Stimulated activated CD8-positive, alpha-beta memory T cell treated with anti-CD3 and anti-CD28 coated beads, Interleukin-7, amount 100 ng/mL, for 24 hours (primary cell): ENCODE measurements at regions not wholly inside any gene's neighbourhood (a gene's known extent, or its start where the extent isn't known, plus 50 kb on each side); places are given as distances from the start of the nearest gene placed in this dataset.

Experiments used
- DNase-seq: peaks from one replicate; pipeline ENCODE4 v3.0.0-alpha.2; 2020; ENCODE audit warnings: low read depth

GRCh38 chr21:24220446-24220845 is 1386.8 kb downstream of the MRPL39 start:
- DNase-seq: no peak

- DNase-seq: no peak
These were observed 1390.1 kb downstream of the MRPL39 start for GRCh38 chr21:24217151-24217550.

- no peak for DNase-seq
These were observed 1397.2 kb downstream of the MRPL39 start for GRCh38 chr21:24210130-24210529.

- no peak for DNase-seq
These were observed 1398.6 kb downstream of the MRPL39 start for GRCh38 chr21:24208562-24209260.

- no peak for DNase-seq
These were observed 1402.0 kb downstream of the MRPL39 start for GRCh38 chr21:24205319-24205718.

- no peak for DNase-seq
These were observed 1402.6 kb downstream of the MRPL39 start for GRCh38 chr21:24204641-24205040.

- no peak for DNase-seq
These were observed 1407.2 kb downstream of the MRPL39 start for GRCh38 chr21:24200052-24200451.

- DNase-seq: no peak
These were observed 1409.4 kb downstream of the MRPL39 start for GRCh38 chr21:24197923-24198322.

GRCh38 chr21:24197132-24197643 is 1410.1 kb downstream of the MRPL39 start:
- DNase-seq: no peak

- no peak for DNase-seq
These were observed 1418.8 kb downstream of the MRPL39 start for GRCh38 chr21:24188506-24188905.

GRCh38 chr21:24183077-24183476 is 1424.2 kb downstream of the MRPL39 start:
- DNase-seq: no peak

- no peak for DNase-seq
These were observed 1428.2 kb downstream of the MRPL39 start for GRCh38 chr21:24179110-24179509.

- no peak for DNase-seq
These were observed 1432.2 kb downstream of the MRPL39 start for GRCh38 chr21:24175106-24175505.

GRCh38 chr21:24171736-24172135 is 1435.5 kb downstream of the MRPL39 start:
- DNase-seq: no peak

GRCh38 chr21:24163539-24163938 is 1443.7 kb downstream of the MRPL39 start:
- no peak for DNase-seq

GRCh38 chr21:24160528-24160927 is 1446.8 kb downstream of the MRPL39 start:
- no peak for DNase-seq

GRCh38 chr21:24153137-24153536 is 1454.1 kb downstream of the MRPL39 start:
- DNase-seq: no peak

GRCh38 chr21:24150753-24151152 is 1456.5 kb downstream of the MRPL39 start:
- DNase-seq: no peak

- no peak for DNase-seq
These were observed 1458.8 kb downstream of the MRPL39 start for GRCh38 chr21:24148461-24148860.

GRCh38 chr21:24147674-24148073 is 1459.6 kb downstream of the MRPL39 start:
- DNase-seq: no peak

GRCh38 chr21:24131056-24131455 is 1476.2 kb downstream of the MRPL39 start:
- no peak for DNase-seq

- no peak for DNase-seq
These were observed 1479.6 kb downstream of the MRPL39 start for GRCh38 chr21:24127651-24128050.

GRCh38 chr21:24123785-24124184 is 1483.5 kb downstream of the MRPL39 start:
- no peak for DNase-seq
